ENCODE measurements at regions not wholly inside any gene's neighbourhood (a gene's known extent, or its start where the extent isn't known, plus 50 kb on each side); places are given as distances from the start of the nearest gene placed in this dataset.

GRCh38 chr10:78997635-78998618 is 70.8 kb upstream of the ZMIZ1 start:
- Histone ChIP-seq H4K20me1 (ENCODE audit: control insufficient read depth, insufficient read depth, low read length, poor library complexity, severe bottlenecking) (no peaks in the 10 kb centered on the region), H3K27me3 (replicated peaks in 1 of 4; ENCODE audit: control extremely low read depth in 1 of 4, control insufficient read depth in 3 of 4, insufficient read depth in 4 of 4, low read length in 3 of 4) (peaks cover 0 to 30% (median 14%) of the 10 kb centered on the region in 4 experiments), H2AFZ (ENCODE audit: insufficient read depth, low read depth, low read length, poor library complexity, severe bottlenecking) (no peak overlapping the region), H3K9me3 (ENCODE audit: control extremely low read depth in 1 of 3, control insufficient read depth in 2 of 3, insufficient read depth in 1 of 3, low read length in 2 of 3) (no peaks in the 10 kb centered on the region), H3K4me3 (ENCODE audit: control extremely low read depth in 1 of 5, extremely low read depth in 1 of 5, insufficient read depth in 1 of 5, low read depth in 2 of 5, low read length in 4 of 5) (no peak overlapping the region), H3K36me3 (replicated peaks in 1 of 2; ENCODE audit: control extremely low read depth in 1 of 2, control insufficient read depth in 1 of 2, extremely low read depth in 1 of 2, insufficient read depth in 2 of 2, low read length in 1 of 2) (no peaks in the 10 kb centered on the region), H3K79me2 (ENCODE audit: control insufficient read depth, insufficient read depth, low read length) (no peaks in the 10 kb centered on the region), H3K4me1 (ENCODE audit: control insufficient read depth in 2 of 2, insufficient read depth in 2 of 2, low read length in 2 of 2) (peaks cover 0 to 9% of the 10 kb centered on the region in 2 donors), H3K27ac (ENCODE audit: low read length in 2 of 2) (no peak overlapping the region), H3K9ac (ENCODE audit: low read length) (no peak overlapping the region), H3K4me2 (replicated peaks; ENCODE audit: low read depth, low read length, poor library complexity, severe bottlenecking) (no peak overlapping the region)
- intact Hi-C loops (cut with micrococcal nuclease) = no loop called here
- ATAC-seq (ENCODE audit: low read depth) (no peak), DNase-seq (no peak)
- POLR2A ChIA-PET = no interaction called here
- Mint-ChIP-seq H3K27me3 (peaks cover 44% of the 10 kb centered on the region), H3K4me1 (peaks cover 8% of the 10 kb centered on the region), H3K9me3 (ENCODE audit: insufficient read depth) (no peaks in the 10 kb centered on the region), H3K27ac (no peak overlapping the region), H3K4me3 (no peak overlapping the region)
- 39% methylated on average over 4 of the region's 10 CpGs for WGBS (ENCODE audit: insufficient coverage)
- CTCF ChIA-PET = no interaction called here
- TF ChIP-seq EZH2 (IDR thresholded peaks at IDR 0.05; ENCODE audit: borderline replicate concordance, insufficient read depth, low read depth, low read length, poor library complexity, severe bottlenecking) (no peak), CTCF (IDR thresholded peaks at IDR 0.05) (no peak)
